HEK293 (cell line): ENCODE measurements at regions not wholly inside any gene's neighbourhood (a gene's known extent, or its start where the extent isn't known, plus 50 kb on each side); places are given as distances from the start of the nearest gene placed in this dataset.

Source experiments
- CTCF ChIA-PET: fragments of 350-600 bp; formaldehyde crosslinking; extraction: SDS; loops from one replicate; lab custom pipeline; 2021; ENCODE audit warnings: antibody characterized with exemption; lab: Yijun Ruan, JAX
- POLR2A ChIA-PET: fragments of 300-600 bp; formaldehyde crosslinking; extraction: SDS; loops from one replicate; lab custom pipeline; 2020; ENCODE audit warnings: antibody characterized with exemption, inconsistent platforms; lab: Yijun Ruan, JAX
- H3K27ac ChIP-seq: fragments of 200-500 bp; sonication (Bioruptor generic); 2 replicates; pipeline ENCODE4 v1.5.1; 2014; ENCODE audit warnings: low read depth, low read length, control low read depth, inconsistent platforms; ENCODE audit errors: extremely low read depth
- H3K36me3 ChIP-seq, 2 experiments: fragments of 200-500 bp in 1 of 2; sonication (Bioruptor generic) in 1 of 2; 1 replicate in 1 of 2; 2 replicates in 1 of 2; pipeline ENCODE4 v1.5.1; 2014 to 2017; ENCODE audit warnings: inconsistent platforms in 2 of 2, low read length in 2 of 2; ENCODE audit not compliant: control insufficient read depth in 2 of 2, insufficient read depth in 1 of 2
- H3K4me1 ChIP-seq: fragments of 200-500 bp; sonication (Bioruptor generic); 2 replicates; pipeline ENCODE4 v1.5.1; 2014; ENCODE audit warnings: mild to moderate bottlenecking, low read length, inconsistent platforms; ENCODE audit not compliant: control insufficient read depth, insufficient read depth
- H3K4me3 ChIP-seq: 2 replicates; pipeline ENCODE4 v1.5.1; 2011; ENCODE audit warnings: low read depth, mild to moderate bottlenecking, control low read depth, low read length, moderate library complexity
- H3K9me3 ChIP-seq: fragments of 200-500 bp; sonication (Bioruptor generic); 2 replicates; pipeline ENCODE4 v1.5.1; 2014; ENCODE audit warnings: low read depth, low read length, inconsistent platforms; ENCODE audit not compliant: control insufficient read depth, insufficient read depth
- GLIS2 ChIP-seq: fragments of 450-650 bp; formaldehyde crosslinking; IDR thresholded peaks from 2 replicates; pipeline ENCODE4 v1.5.1; 2016; ENCODE audit warnings: missing biosample characterization, missing genetic modification characterization
- KLF16 ChIP-seq: fragments of 450-650 bp; formaldehyde crosslinking; IDR thresholded peaks from 2 replicates; pipeline ENCODE4 v1.5.1; 2017; ENCODE audit warnings: missing biosample characterization, missing genetic modification characterization
- KLF17 ChIP-seq: fragments of 450-650 bp; formaldehyde crosslinking; IDR thresholded peaks from 2 replicates; pipeline ENCODE4 v1.5.1; 2016; ENCODE audit warnings: missing biosample characterization, missing genetic modification characterization
- KLF8 ChIP-seq: fragments of 450-650 bp; formaldehyde crosslinking; IDR thresholded peaks from 2 replicates; pipeline ENCODE4 v1.5.1; 2016; ENCODE audit warnings: missing biosample characterization, missing genetic modification characterization
- PRDM1 ChIP-seq: fragments of 450-650 bp; formaldehyde crosslinking; IDR thresholded peaks from 2 replicates; pipeline ENCODE4; 2016; ENCODE audit warnings: missing biosample characterization, missing genetic modification characterization
- PRDM6 ChIP-seq: fragments of 450-650 bp; formaldehyde crosslinking; IDR thresholded peaks from 2 replicates; pipeline ENCODE4 v1.5.1; 2017; ENCODE audit warnings: missing biosample characterization, missing genetic modification characterization
- SP7 ChIP-seq: fragments of 450-650 bp; formaldehyde crosslinking; IDR thresholded peaks from 2 replicates; pipeline ENCODE4 v1.5.1; 2016; ENCODE audit warnings: missing biosample characterization, missing genetic modification characterization
- ZFP69B ChIP-seq: fragments of 450-650 bp; formaldehyde crosslinking; IDR thresholded peaks from 2 replicates; pipeline ENCODE4 v1.5.1; 2016; ENCODE audit warnings: missing biosample characterization, missing genetic modification characterization
- ZNF146 ChIP-seq: fragments of 450-650 bp; formaldehyde crosslinking; IDR thresholded peaks from 2 replicates; pipeline ENCODE4 v1.5.1; 2016; ENCODE audit warnings: missing biosample characterization, missing genetic modification characterization
- ZNF211 ChIP-seq: fragments of 450-650 bp; formaldehyde crosslinking; IDR thresholded peaks from 2 replicates; pipeline ENCODE4 v1.5.1; 2016; ENCODE audit warnings: low read depth, missing biosample characterization, missing genetic modification characterization
- ZNF366 ChIP-seq: fragments of 450-650 bp; formaldehyde crosslinking; conservative IDR thresholded peaks from 2 replicates; pipeline ENCODE4 v1.5.1; 2016; ENCODE audit warnings: missing biosample characterization, missing genetic modification characterization
- ZNF423 ChIP-seq: fragments of 450-650 bp; formaldehyde crosslinking; IDR thresholded peaks from 2 replicates; pipeline ENCODE4 v1.5.1; 2016; ENCODE audit warnings: missing biosample characterization, missing genetic modification characterization
- ZNF48 ChIP-seq: fragments of 450-650 bp; formaldehyde crosslinking; IDR thresholded peaks from 2 replicates; pipeline ENCODE4 v1.5.1; 2016; ENCODE audit warnings: missing biosample characterization, missing genetic modification characterization
- ZNF529 ChIP-seq: fragments of 450-650 bp; formaldehyde crosslinking; IDR thresholded peaks from 2 replicates; pipeline ENCODE4 v1.5.1; 2017; ENCODE audit warnings: missing genetic modification characterization, missing biosample characterization; ENCODE audit not compliant: insufficient replicate concordance
- ZNF548 ChIP-seq: fragments of 450-650 bp; formaldehyde crosslinking; IDR thresholded peaks from 2 replicates; pipeline ENCODE4 v1.5.1; 2016; ENCODE audit warnings: missing biosample characterization, missing genetic modification characterization
- ZNF654 ChIP-seq: fragments of 450-650 bp; formaldehyde crosslinking; IDR thresholded peaks from 2 replicates; pipeline ENCODE4 v1.5.1; 2016; ENCODE audit warnings: low read depth, missing biosample characterization, missing genetic modification characterization
- ZNF704 ChIP-seq: fragments of 450-650 bp; formaldehyde crosslinking; IDR thresholded peaks from 2 replicates; pipeline ENCODE4 v1.5.1; 2016; ENCODE audit warnings: missing biosample characterization, missing genetic modification characterization
- ZNF747 ChIP-seq: fragments of 450-650 bp; formaldehyde crosslinking; IDR thresholded peaks from 2 replicates; pipeline ENCODE4 v1.5.1; 2016; ENCODE audit warnings: missing biosample characterization, missing genetic modification characterization
- ZNF768 ChIP-seq: fragments of 450-650 bp; formaldehyde crosslinking; IDR thresholded peaks from 2 replicates; pipeline ENCODE4 v1.5.1; 2018; ENCODE audit warnings: missing biosample characterization, mild to moderate bottlenecking, missing genetic modification characterization
- ZNF830 ChIP-seq: fragments of 450-650 bp; IDR thresholded peaks from 2 replicates; pipeline ENCODE4 v1.5.0; 2018; ENCODE audit warnings: missing biosample characterization, missing genetic modification characterization, low read depth, mild to moderate bottlenecking, moderate library complexity
- ZSCAN23 ChIP-seq: fragments of 450-650 bp; formaldehyde crosslinking; IDR thresholded peaks from 2 replicates; pipeline ENCODE4 v1.5.1; 2016; ENCODE audit warnings: missing biosample characterization, missing genetic modification characterization
- ZXDB ChIP-seq: fragments of 450-650 bp; formaldehyde crosslinking; IDR thresholded peaks from 2 replicates; pipeline ENCODE4 v1.5.1; 2016; ENCODE audit warnings: missing biosample characterization, missing genetic modification characterization
- TF ChIP-seq, protein P1 (sequence below): fragments of 450-650 bp; formaldehyde crosslinking; IDR thresholded peaks from 2 replicates; pipeline ENCODE4 v1.5.1; 2016; ENCODE audit warnings: missing biosample characterization, missing genetic modification characterization, borderline replicate concordance

DNA sequence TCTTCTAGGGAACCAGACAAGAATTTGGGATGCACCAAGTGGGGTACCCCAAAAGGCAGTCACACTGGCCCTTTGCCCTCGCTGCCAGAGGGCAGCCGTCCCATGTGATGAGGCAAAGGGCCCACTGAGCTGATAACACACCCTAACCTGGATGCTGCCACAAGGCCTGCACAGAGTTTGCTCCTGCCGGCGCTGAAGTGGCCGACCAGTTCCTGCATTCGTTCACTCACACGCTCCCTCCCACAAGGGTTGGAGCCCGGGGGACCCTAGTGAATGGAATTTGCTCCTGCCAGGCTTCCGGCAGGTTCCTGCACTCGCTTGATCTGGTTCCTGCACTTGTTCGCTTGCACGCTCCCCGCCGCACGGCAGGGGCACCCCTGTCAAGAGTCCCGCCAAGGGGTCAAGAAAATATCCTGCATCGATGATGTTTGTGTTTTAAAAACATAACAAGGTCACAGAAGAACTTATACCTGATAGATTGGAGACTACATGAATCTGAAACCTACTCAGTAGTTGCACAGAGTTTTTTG lies 296.4 kb upstream of the VCX start:
- Histone ChIP-seq H3K4me3 (no peak overlapping the region), H3K36me3 (no peaks in the 10 kb centered on the region), H3K9me3 (no peaks in the 10 kb centered on the region), H3K27ac (no peak overlapping the region), H3K4me1 (no peaks in the 10 kb centered on the region)
- CTCF ChIA-PET = no interaction called here
- TF ChIP-seq ZNF366 (no peak), ZNF423 (tag by site-specific recombination) (no peak), ZSCAN23 (tag by site-specific recombination) (no peak), ZNF747 (tag by site-specific recombination) (no peak)
- POLR2A ChIA-PET = no interaction called here

DNA sequence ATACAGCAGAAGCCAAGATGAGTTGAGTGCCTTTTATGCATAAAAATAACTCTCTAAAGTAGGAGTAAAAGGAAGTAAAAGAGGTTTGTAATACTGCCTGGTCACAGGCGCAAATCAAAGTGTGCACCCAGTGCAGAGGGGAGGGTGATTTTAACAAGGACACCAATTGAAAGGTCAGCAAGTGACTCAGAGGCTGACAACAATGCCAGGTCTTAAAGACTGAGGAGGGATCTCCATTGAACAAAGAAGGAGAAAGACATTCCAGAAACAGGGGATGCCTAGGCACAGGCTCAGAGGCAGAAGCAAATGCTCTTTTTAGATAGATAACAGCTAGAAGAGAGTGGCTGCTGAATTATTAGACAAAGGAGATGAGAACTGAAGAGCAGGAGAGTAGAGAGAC lies 297.4 kb upstream of the VCX start:
- TF ChIP-seq, protein P1, sequence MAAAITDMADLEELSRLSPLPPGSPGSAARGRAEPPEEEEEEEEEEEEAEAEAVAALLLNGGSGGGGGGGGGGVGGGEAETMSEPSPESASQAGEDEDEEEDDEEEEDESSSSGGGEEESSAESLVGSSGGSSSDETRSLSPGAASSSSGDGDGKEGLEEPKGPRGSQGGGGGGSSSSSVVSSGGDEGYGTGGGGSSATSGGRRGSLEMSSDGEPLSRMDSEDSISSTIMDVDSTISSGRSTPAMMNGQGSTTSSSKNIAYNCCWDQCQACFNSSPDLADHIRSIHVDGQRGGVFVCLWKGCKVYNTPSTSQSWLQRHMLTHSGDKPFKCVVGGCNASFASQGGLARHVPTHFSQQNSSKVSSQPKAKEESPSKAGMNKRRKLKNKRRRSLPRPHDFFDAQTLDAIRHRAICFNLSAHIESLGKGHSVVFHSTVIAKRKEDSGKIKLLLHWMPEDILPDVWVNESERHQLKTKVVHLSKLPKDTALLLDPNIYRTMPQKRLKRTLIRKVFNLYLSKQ (tag by site-specific recombination) = no peak
- TF ChIP-seq ZNF366 (no peak), SP7 (tag by site-specific recombination) (no peak), ZNF548 (tag by site-specific recombination) (no peak), ZNF529 (tag by site-specific recombination) (no peak)
- no peak overlapping the region for H3K4me3 ChIP-seq
- H3K27ac ChIP-seq = no peak overlapping the region
- POLR2A ChIA-PET = no interaction called here
- H3K4me1 ChIP-seq = no peaks in the 10 kb centered on the region
- H3K9me3 ChIP-seq = no peaks in the 10 kb centered on the region
- H3K36me3 ChIP-seq = no peaks in the 10 kb centered on the region
- CTCF ChIA-PET = no interaction called here

DNA sequence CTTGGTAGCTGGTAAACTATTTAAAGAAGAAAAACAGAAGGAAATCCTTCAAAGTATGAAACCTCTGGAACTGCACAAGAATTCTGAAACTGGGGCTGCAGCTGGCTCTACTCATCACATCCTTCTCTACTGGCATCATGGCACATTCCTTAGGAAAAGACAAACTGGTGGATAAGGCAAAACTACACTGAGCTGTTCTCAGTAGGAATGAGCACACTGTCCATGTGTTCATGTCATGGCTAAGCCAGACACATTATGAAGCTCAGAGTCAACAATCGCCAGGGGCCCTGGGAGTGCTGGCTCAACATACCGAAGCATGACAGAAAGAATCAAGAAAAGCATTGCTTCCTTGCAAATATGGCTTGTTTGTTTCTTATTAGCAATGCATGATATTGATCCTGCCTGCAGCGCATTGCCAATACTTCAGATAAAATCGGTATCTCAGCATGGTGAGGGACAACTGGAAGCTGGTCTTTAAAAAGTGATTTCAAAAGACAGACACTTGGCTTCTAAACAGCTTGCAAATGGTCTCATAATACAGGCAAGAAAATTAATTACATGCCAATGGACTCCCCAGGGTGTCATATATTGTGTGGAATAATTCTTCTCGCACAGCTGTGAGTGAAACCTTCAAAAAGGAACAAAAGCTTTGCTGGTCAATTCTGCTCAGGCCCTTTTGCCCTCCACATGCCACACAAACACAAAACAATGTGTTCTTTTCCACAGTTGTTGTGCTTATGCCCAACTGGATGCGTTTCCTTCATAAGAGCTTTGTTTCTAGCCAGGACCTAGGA lies 300.2 kb upstream of the VCX start:
- CTCF ChIA-PET = no interaction called here
- H3K4me3 ChIP-seq = no peak overlapping the region
- no peak overlapping the region for H3K27ac ChIP-seq
- H3K36me3 ChIP-seq = no peaks in the 10 kb centered on the region
- TF ChIP-seq ZNF146 (tag by site-specific recombination) (no peak), ZNF366 (no peak), ZNF768 (tag by site-specific recombination) (no peak), ZNF830 (tag by site-specific recombination) (no peak), ZNF211 (tag by site-specific recombination) (no peak), PRDM1 (tag by site-specific recombination) (no peak), SP7 (tag by site-specific recombination) (no peak), GLIS2 (no peak), ZNF704 (tag by site-specific recombination) (no peak), KLF16 (tag by site-specific recombination) (no peak), KLF17 (no peak), ZNF654 (tag by site-specific recombination) (no peak), KLF8 (tag by site-specific recombination) (no peak), ZXDB (no peak), ZFP69B (no peak), PRDM6 (no peak), ZNF48 (tag by site-specific recombination) (no peak)
- POLR2A ChIA-PET = no interaction called here
- no peaks in the 10 kb centered on the region for H3K4me1 ChIP-seq
- H3K9me3 ChIP-seq = no peaks in the 10 kb centered on the region
